ENCODE measurements at regions not wholly inside any gene's neighbourhood (a gene's known extent, or its start where the extent isn't known, plus 50 kb on each side); places are given as distances from the start of the nearest gene placed in this dataset.
A peak's percentile ranks its signal among the peaks of the same experiment; 100 is the strongest.

GRCh38 chr2:33890686-33891085, 291.6 kb upstream of the FAM98A start:
- no peak for DNase-seq (ENCODE audit: low spot score)

GRCh38 chr2:33877348-33878016, 278.4 kb upstream of the FAM98A start:
- DNase-seq (ENCODE audit: low spot score), result no peak

GRCh38 chr2:33873076-33873605, 274.0 kb upstream of the FAM98A start:
- no peak for DNase-seq (ENCODE audit: low spot score)

GRCh38 chr2:33859811-33860461, 260.8 kb upstream of the FAM98A start:
- DNase-seq (ENCODE audit: low spot score), result no peak

- DNase-seq (ENCODE audit: low spot score), result no peak
Measured at GRCh38 chr2:33859176-33859575, 260.1 kb upstream of the FAM98A start.

GRCh38 chr2:33848486-33848885, 249.4 kb upstream of the FAM98A start:
- no peak for DNase-seq (ENCODE audit: low spot score)

- no peak for DNase-seq (ENCODE audit: low spot score)
Measured at GRCh38 chr2:33839791-33840190, 240.7 kb upstream of the FAM98A start.

- DNase-seq (ENCODE audit: low spot score), result no peak
Measured at GRCh38 chr2:33836628-33837027, 237.5 kb upstream of the FAM98A start.

- no peak for DNase-seq (ENCODE audit: low spot score)
Measured at GRCh38 chr2:33835911-33836310, 236.8 kb upstream of the FAM98A start.

- no peak for DNase-seq (ENCODE audit: low spot score)
Measured at GRCh38 chr2:33822964-33823363, 223.9 kb upstream of the FAM98A start.

- no peak for DNase-seq (ENCODE audit: low spot score)
Measured at GRCh38 chr2:33812707-33813106, 213.6 kb upstream of the FAM98A start.

GRCh38 chr2:33810046-33810835, 211.1 kb upstream of the FAM98A start:
- DNase-seq (ENCODE audit: low spot score), result peak; percentile 10

- no peak for DNase-seq (ENCODE audit: low spot score)
Measured at GRCh38 chr2:33806041-33806440, 206.9 kb upstream of the FAM98A start.

- no peak for DNase-seq (ENCODE audit: low spot score)
Measured at GRCh38 chr2:33804155-33804554, 205.1 kb upstream of the FAM98A start.

GRCh38 chr2:33796511-33796910, 197.4 kb upstream of the FAM98A start:
- no peak for DNase-seq (ENCODE audit: low spot score)

- no peak for DNase-seq (ENCODE audit: low spot score)
Measured at GRCh38 chr2:33791625-33792024, 192.5 kb upstream of the FAM98A start.

GRCh38 chr2:33788044-33788443, 188.9 kb upstream of the FAM98A start:
- DNase-seq (ENCODE audit: low spot score), result no peak

- no peak for DNase-seq (ENCODE audit: low spot score)
Measured at GRCh38 chr2:33786881-33787280, 187.8 kb upstream of the FAM98A start.

GRCh38 chr2:33785201-33786106, 186.4 kb upstream of the FAM98A start:
- no peak for DNase-seq (ENCODE audit: low spot score)

GRCh38 chr2:33784488-33784887, 185.4 kb upstream of the FAM98A start:
- DNase-seq (ENCODE audit: low spot score), result no peak

GRCh38 chr2:33782395-33783230, 183.5 kb upstream of the FAM98A start:
- peak; percentile 14 for DNase-seq (ENCODE audit: low spot score)
